Right atrium auricular region (tissue), 2 donors: ENCODE measurements at regions not wholly inside any gene's neighbourhood (a gene's known extent, or its start where the extent isn't known, plus 50 kb on each side); places are given as distances from the start of the nearest gene placed in this dataset.
"Not testable (repeated sequence)": the region's sequence is repeated elsewhere in the genome, so short reads cannot be mapped to it uniquely, and the experiment has no call there.

Source experiments
- DNase-seq: peaks from one replicate; pipeline ENCODE4 v3.0.0-alpha.2; 2019; ENCODE audit warnings: low spot score
- H3K27ac ChIP-seq, 2 donors: fragments of 200-600 bp; sonication (generic); 1 replicate in 1 of 2; 2 replicates in 1 of 2; pipeline ENCODE4 v1.5.1; 2016 to 2019
- H3K27me3 ChIP-seq, 2 donors: fragments of 200-600 bp; sonication (generic); one replicate each; pipeline versions ENCODE4 v1.5.1 to v1.6.0; 2017 to 2019
- H3K36me3 ChIP-seq: fragments of 200-600 bp; sonication (generic); one replicate; pipeline ENCODE4 v1.5.1; 2016
- H3K4me1 ChIP-seq, 2 donors: fragments of 200-600 bp; sonication (generic); one replicate each; pipeline versions ENCODE4 v1.5.1 to v1.6.0; 2017 to 2019
- H3K4me3 ChIP-seq, 2 donors: fragments of 200-600 bp; sonication (generic); 1 replicate in 1 of 2; 2 replicates in 1 of 2; pipeline ENCODE4 v1.5.1; 2017 to 2019; ENCODE audit warnings: mild to moderate bottlenecking in 1 of 2, moderate library complexity in 1 of 2
- H3K9me3 ChIP-seq, 2 donors: fragments of 200-600 bp; sonication (generic); one replicate each; pipeline ENCODE4 v1.5.1; 2019
- CTCF ChIP-seq, 2 donors: fragments of 200-600 bp; sonication (generic); IDR thresholded peaks; one replicate each; pipeline ENCODE4 v1.5.1; 2019; ENCODE audit warnings: antibody characterized with exemption in 2 of 2

- no peaks in the 10 kb centered on the region for H3K27me3 ChIP-seq
- no peaks in the 10 kb centered on the region for H3K36me3 ChIP-seq
- no peak for TF ChIP-seq CTCF (IDR thresholded peaks at IDR 0.05)
- H3K27ac ChIP-seq = no peak overlapping the region
- no peaks in the 10 kb centered on the region for H3K9me3 ChIP-seq
- no peaks in the 10 kb centered on the region for H3K4me1 ChIP-seq
- DNase-seq = no peak
- H3K4me3 ChIP-seq = no peak overlapping the region
Measured at GRCh38 chr7:130804220-130804619, 70.2 kb upstream of the KLF14 start.

- not testable (repeated sequence) for H3K27me3 ChIP-seq, H3K4me3 ChIP-seq, H3K4me1 ChIP-seq, H3K9me3 ChIP-seq, DNase-seq, H3K36me3 ChIP-seq, H3K27ac ChIP-seq
Measured at GRCh38 chr7:130812819-130813218, 78.8 kb upstream of the KLF14 start.

GRCh38 chr7:130814778-130815335, 80.8 kb upstream of the KLF14 start:
- no peak overlapping the region for H3K27ac ChIP-seq
- no peaks in the 10 kb centered on the region for H3K36me3 ChIP-seq
- H3K4me1 ChIP-seq = no peaks in the 10 kb centered on the region
- no peak overlapping the region for H3K4me3 ChIP-seq
- H3K9me3 ChIP-seq = no peaks in the 10 kb centered on the region
- DNase-seq = no peak
- H3K27me3 ChIP-seq = no peaks in the 10 kb centered on the region
- TF ChIP-seq CTCF (IDR thresholded peaks at IDR 0.05) = peak in 1 of 2 donors; percentile 44

GRCh38 chr7:130818056-130818455, 84.0 kb upstream of the KLF14 start:
- no peak for DNase-seq
- Histone ChIP-seq H3K27ac (no peak overlapping the region), H3K36me3 (no peaks in the 10 kb centered on the region), H3K9me3 (no peaks in the 10 kb centered on the region), H3K27me3 (no peaks in the 10 kb centered on the region), H3K4me1 (no peaks in the 10 kb centered on the region), H3K4me3 (no peak overlapping the region)
- TF ChIP-seq CTCF (IDR thresholded peaks at IDR 0.05) = no peak

GRCh38 chr7:130821864-130822263, 87.9 kb upstream of the KLF14 start:
- H3K9me3 ChIP-seq = peaks cover 4 to 18% of the 10 kb centered on the region in 2 donors
- no peak overlapping the region for H3K4me3 ChIP-seq
- H3K36me3 ChIP-seq = no peaks in the 10 kb centered on the region
- DNase-seq = no peak
- H3K4me1 ChIP-seq = no peaks in the 10 kb centered on the region
- no peaks in the 10 kb centered on the region for H3K27me3 ChIP-seq
- TF ChIP-seq CTCF (IDR thresholded peaks at IDR 0.05) = no peak
- H3K27ac ChIP-seq = no peak overlapping the region

GRCh38 chr7:130822642-130823041, 88.6 kb upstream of the KLF14 start:
- Histone ChIP-seq H3K9me3 (peaks cover 4 to 26% of the 10 kb centered on the region in 2 donors), H3K27ac (no peak overlapping the region), H3K4me3 (no peak overlapping the region), H3K36me3 (no peaks in the 10 kb centered on the region), H3K27me3 (no peaks in the 10 kb centered on the region), H3K4me1 (no peaks in the 10 kb centered on the region)
- TF ChIP-seq CTCF (IDR thresholded peaks at IDR 0.05) = no peak
- no peak for DNase-seq
